ENCODE measurements at regions not wholly inside any gene's neighbourhood (a gene's known extent, or its start where the extent isn't known, plus 50 kb on each side); places are given as distances from the start of the nearest gene placed in this dataset.
"Not testable (repeated sequence)": the region's sequence is repeated elsewhere in the genome, so short reads cannot be mapped to it uniquely, and the experiment has no call there.

DNA sequence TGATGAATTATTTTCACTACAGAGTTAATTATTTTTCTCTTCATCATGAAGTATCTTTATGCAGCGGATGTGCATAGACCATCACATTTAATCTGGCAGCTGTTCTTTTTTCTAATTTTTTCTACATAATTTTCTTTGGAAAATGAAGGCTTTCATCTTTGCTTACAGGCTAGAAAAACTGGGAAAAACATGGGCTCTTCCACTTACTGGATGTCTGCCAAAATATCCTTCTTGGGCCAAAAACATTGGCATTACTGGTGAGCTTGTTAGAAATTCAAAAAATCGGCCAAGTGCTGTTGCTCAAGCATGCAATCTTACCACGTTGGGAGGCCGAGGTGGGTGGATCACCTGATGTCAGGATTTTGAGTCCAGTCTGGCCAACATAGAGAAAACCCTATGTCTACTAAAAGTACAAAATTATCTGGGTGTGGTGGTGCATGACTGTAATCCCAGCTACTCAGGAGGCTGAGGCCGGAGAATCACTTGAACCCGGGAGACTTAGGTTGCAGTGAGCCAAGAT, 176.8 kb downstream of the ZNF737 start:
- peaks cover 15% of the 10 kb centered on the region for H3K9me3 ChIP-seq (replicated peaks; ENCODE audit: control insufficient read depth, low read depth, low read length)
- no peaks in the 10 kb centered on the region for H3K4me1 ChIP-seq (ENCODE audit: control insufficient read depth, insufficient read depth, low read length)
- no peaks in the 10 kb centered on the region for H3K36me3 ChIP-seq (ENCODE audit: control insufficient read depth, insufficient read depth, low read length)
- H3K4me3 ChIP-seq (ENCODE audit: low read length), result no peak overlapping the region
- DNase-seq, result no peak
- H3K27ac ChIP-seq (ENCODE audit: low read length), result no peak overlapping the region
- H3K27me3 ChIP-seq (ENCODE audit: control insufficient read depth, insufficient read depth, low read length), result no peaks in the 10 kb centered on the region
- WGBS (ENCODE audit: insufficient coverage), result 81% methylated on average over 3 of the region's 6 CpGs

DNA sequence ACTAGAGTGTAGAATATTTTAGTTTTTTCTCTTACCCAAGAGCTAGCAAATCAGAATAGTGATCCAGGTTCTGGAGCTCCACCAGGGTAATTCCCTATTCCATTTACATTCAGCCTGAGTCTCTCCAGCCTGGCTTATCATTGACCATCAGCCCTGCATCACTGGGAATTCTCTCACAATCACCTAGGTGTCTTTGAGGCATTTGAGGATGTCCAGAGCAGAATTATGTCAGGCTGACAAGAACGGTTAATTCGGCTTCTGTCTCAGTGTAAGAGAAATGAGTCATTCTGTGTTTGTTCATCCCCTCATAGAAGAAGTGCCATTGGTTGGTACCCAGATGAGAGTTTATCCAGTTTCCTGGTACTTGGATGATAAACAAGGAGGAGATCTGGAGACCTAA, 180.5 kb downstream of the ZNF737 start:
- no peaks in the 10 kb centered on the region for H3K27me3 ChIP-seq (ENCODE audit: control insufficient read depth, insufficient read depth, low read length)
- H3K4me3 ChIP-seq (ENCODE audit: low read length), result no peak overlapping the region
- no peaks in the 10 kb centered on the region for H3K9me3 ChIP-seq (replicated peaks; ENCODE audit: control insufficient read depth, low read depth, low read length)
- H3K27ac ChIP-seq (ENCODE audit: low read length), result no peak overlapping the region
- H3K4me1 ChIP-seq (ENCODE audit: control insufficient read depth, insufficient read depth, low read length), result no peaks in the 10 kb centered on the region
- no peak for DNase-seq
- WGBS (ENCODE audit: insufficient coverage), result no CpG with 5 or more reads among the region's 2 CpGs
- no peaks in the 10 kb centered on the region for H3K36me3 ChIP-seq (ENCODE audit: control insufficient read depth, insufficient read depth, low read length)

DNA sequence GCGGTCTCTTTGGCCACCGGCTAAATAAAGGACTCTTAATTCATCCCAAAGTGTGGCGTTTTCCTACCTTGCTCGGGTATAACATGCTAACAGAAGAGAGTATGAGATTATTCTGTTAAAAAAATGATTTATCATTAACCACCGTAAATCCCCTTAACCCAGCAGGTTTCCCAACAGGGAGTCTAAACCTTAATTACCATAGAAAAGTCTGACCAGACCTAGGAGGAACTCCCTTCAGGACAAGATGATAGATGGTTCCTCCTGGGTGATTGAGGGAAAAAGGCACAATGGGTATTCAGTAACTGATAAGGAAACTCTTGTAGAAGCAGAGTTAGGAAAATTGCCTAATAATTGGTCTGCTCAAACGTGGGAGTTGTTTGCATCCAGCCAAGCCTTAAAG, 193.7 kb downstream of the ZNF737 start:
- WGBS (ENCODE audit: insufficient coverage), result no CpG with 5 or more reads among the region's 6 CpGs
- Histone ChIP-seq H3K27me3 (ENCODE audit: control insufficient read depth, insufficient read depth, low read length) (no peaks in the 10 kb centered on the region), H3K27ac (ENCODE audit: low read length) (no peak overlapping the region), H3K36me3 (ENCODE audit: control insufficient read depth, insufficient read depth, low read length) (no peaks in the 10 kb centered on the region), H3K4me3 (ENCODE audit: low read length) (no peak overlapping the region), H3K4me1 (ENCODE audit: control insufficient read depth, insufficient read depth, low read length) (no peaks in the 10 kb centered on the region), H3K9me3 (replicated peaks; ENCODE audit: control insufficient read depth, low read depth, low read length) (no peaks in the 10 kb centered on the region)
- no peak for DNase-seq

DNA sequence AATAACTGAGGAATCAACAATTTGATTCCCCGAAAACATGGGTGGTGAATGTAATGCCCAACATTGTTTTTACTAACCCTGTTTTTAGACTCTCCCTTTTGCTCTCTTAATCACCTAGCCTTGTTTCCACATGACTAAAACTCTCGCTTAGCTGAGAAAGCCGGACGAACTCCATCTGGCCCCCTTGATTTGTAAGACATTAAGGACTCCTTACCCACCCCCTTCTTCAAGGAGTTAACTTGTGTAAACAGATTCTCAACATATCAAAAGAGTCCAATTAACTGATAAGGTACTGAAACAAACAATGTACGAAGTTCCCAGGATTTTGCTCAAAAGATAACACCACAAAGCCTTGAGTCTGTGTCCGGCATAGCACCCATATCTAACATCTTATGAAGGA, 194.3 kb downstream of the ZNF737 start:
- H3K27ac ChIP-seq (ENCODE audit: low read length); H3K9me3 ChIP-seq (replicated peaks; ENCODE audit: control insufficient read depth, low read depth, low read length); H3K27me3 ChIP-seq (ENCODE audit: control insufficient read depth, insufficient read depth, low read length); H3K4me3 ChIP-seq (ENCODE audit: low read length); H3K4me1 ChIP-seq (ENCODE audit: control insufficient read depth, insufficient read depth, low read length); DNase-seq; H3K36me3 ChIP-seq (ENCODE audit: control insufficient read depth, insufficient read depth, low read length): not testable (repeated sequence)
- WGBS (ENCODE audit: insufficient coverage), result no CpG with 5 or more reads among the region's 6 CpGs

DNA sequence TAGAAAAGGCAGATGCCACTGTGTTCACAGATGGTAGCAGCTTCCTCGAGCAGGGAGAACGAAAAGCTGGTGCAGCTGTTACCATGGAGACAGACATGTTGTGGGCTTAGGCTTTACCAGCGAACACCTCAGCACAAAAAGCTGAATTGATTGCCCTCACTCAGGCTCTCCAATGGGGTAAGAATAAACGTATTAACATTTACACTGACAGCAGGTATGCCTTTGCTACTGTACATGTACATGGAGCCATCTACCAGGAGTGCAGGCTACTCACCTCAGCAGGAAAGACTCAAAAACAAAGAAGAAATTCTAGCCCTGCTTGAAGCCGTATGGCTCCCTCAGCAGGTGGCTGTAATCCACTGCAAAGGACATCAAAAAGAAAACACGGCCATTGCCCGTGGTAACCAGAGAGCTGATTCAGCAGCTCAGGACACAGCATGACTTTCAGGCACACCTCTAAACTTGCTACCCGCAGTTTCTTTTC, 197.7 kb downstream of the ZNF737 start:
- WGBS (ENCODE audit: insufficient coverage), result 24% methylated on average over 6 of the region's 8 CpGs
- Histone ChIP-seq H3K27ac (ENCODE audit: low read length) (no peak overlapping the region), H3K27me3 (ENCODE audit: control insufficient read depth, insufficient read depth, low read length) (no peaks in the 10 kb centered on the region), H3K9me3 (replicated peaks; ENCODE audit: control insufficient read depth, low read depth, low read length) (no peaks in the 10 kb centered on the region), H3K4me1 (ENCODE audit: control insufficient read depth, insufficient read depth, low read length) (no peaks in the 10 kb centered on the region), H3K36me3 (ENCODE audit: control insufficient read depth, insufficient read depth, low read length) (no peaks in the 10 kb centered on the region), H3K4me3 (ENCODE audit: low read length) (no peak overlapping the region)
- DNase-seq, result peak; percentile 12

DNA sequence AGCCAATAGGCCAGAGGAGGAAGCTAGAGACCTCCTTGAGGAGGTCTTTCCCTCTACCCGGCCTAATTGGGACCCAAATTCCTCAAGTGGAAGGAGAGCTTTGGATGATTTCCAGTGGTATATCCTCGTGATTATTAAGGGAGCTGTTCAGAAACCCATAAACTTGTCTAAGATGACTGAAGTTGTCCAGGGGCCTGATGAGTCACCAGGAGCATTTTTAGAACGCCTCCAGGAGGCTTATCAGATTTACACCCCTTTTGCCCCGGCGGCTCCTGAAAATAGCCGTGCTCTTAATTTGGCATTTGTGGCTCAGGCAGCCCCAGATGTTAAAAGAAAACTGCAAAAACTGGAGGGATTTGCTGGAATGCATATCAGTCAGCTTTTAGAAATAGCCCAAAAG, 198.1 kb downstream of the ZNF486 start:
- Histone ChIP-seq H3K36me3 (ENCODE audit: control insufficient read depth, insufficient read depth, low read length) (no peaks in the 10 kb centered on the region), H3K9me3 (replicated peaks; ENCODE audit: control insufficient read depth, low read depth, low read length) (no peaks in the 10 kb centered on the region), H3K4me3 (ENCODE audit: low read length) (no peak overlapping the region), H3K27ac (ENCODE audit: low read length) (no peak overlapping the region), H3K27me3 (ENCODE audit: control insufficient read depth, insufficient read depth, low read length) (no peaks in the 10 kb centered on the region), H3K4me1 (ENCODE audit: control insufficient read depth, insufficient read depth, low read length) (no peaks in the 10 kb centered on the region)
- DNase-seq, result no peak
- WGBS (ENCODE audit: insufficient coverage), result 21% methylated on average over 3 of the region's 6 CpGs

DNA sequence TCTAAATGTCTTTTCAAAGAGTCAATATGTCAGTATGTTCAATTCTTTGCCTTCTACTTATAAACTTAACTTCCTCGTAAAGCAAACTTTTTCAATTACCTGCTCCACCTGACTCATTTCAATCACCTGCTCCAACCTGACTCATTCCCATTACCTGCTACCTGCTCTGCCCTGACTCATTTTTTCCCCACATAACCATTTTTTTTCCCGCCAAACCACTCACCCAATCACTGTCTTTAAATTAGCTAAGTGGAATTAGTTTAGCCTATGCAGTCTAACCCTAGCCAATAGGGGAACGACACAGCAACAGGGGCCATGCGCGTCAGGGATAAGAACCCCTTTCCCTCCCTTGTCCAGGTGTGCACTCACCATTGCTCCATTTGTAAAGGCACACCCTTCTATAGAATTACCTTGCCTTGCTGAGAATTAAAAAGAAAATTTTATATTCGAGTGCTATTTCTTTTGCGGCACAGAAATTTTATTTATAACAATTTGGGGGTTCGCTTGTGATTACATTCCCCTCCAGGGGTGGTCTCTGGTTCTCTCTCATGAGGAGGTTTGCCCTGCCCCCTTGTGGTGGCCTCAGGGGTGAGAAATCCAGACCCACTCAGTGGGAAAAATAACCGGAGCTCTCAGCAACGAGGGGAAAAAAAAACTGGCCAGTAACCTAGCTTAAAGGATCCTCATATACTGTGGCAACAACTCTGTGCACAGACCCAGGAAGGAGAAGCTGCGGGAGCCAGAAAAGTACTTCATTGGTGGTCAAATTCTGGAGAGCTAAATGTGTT, 193.1 kb downstream of the ZNF486 start:
- Histone ChIP-seq H3K4me1 (ENCODE audit: control insufficient read depth, insufficient read depth, low read length) (no peaks in the 10 kb centered on the region), H3K27ac (ENCODE audit: low read length) (no peak overlapping the region), H3K4me3 (ENCODE audit: low read length) (no peak overlapping the region), H3K27me3 (ENCODE audit: control insufficient read depth, insufficient read depth, low read length) (no peaks in the 10 kb centered on the region), H3K9me3 (replicated peaks; ENCODE audit: control insufficient read depth, low read depth, low read length) (no peaks in the 10 kb centered on the region), H3K36me3 (ENCODE audit: control insufficient read depth, insufficient read depth, low read length) (no peaks in the 10 kb centered on the region)
- DNase-seq, result no peak
- WGBS (ENCODE audit: insufficient coverage), result 70% methylated on average over 3 of the region's 11 CpGs

DNA sequence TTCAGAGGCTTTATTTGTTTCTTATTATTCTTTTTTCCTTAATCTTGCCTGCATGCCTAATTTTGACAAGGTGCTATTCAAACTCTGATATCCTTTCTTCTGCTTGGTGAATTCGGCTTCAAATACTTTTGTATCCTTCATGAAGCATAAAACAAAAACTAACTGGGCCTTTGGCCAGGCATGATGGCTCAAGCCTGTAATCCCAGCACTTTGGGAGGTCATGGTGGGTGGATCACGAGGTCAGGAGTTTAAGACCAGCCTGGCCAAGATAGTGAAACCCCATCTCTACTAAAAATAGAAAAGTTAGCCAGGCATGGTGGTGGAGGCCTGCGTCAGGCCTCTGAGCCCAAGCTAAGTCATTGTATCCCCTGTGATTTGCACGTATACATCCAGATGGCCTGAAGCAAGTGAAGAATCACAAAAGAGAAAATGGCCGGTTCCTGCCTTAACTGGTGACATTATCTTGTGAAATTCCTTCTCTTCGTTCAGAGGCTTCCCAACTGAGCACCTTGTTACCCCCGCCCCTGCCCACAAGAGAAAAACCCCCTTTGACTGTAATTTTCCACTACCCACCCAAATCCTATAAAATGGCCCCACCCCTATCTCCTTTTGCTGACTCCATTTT, 191.9 kb downstream of the ZNF486 start:
- not testable (repeated sequence) for H3K9me3 ChIP-seq (replicated peaks; ENCODE audit: control insufficient read depth, low read depth, low read length); DNase-seq; H3K36me3 ChIP-seq (ENCODE audit: control insufficient read depth, insufficient read depth, low read length); H3K4me1 ChIP-seq (ENCODE audit: control insufficient read depth, insufficient read depth, low read length); H3K27ac ChIP-seq (ENCODE audit: low read length); H3K27me3 ChIP-seq (ENCODE audit: control insufficient read depth, insufficient read depth, low read length); H3K4me3 ChIP-seq (ENCODE audit: low read length)
- 57% methylated on average over 5 of the region's 7 CpGs for WGBS (ENCODE audit: insufficient coverage)

DNA sequence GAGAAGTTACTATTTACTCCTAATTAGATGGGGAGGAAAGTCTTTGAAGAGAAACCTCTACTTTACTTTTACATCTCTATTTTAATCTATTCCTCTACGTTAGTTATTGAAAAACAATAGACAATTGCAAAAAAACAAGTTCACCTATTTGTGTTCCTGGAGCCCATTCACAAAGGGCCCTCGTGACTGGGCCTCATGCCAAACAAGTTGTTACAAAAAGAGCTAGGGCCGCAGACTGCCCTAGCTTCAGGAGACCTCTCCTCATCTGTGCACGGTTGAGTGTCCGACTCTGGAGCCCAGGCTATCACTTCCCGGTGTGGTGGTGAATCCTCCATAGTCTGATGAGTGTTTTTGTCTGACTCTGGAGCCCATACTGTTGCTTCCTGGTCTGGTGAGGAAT, 190.9 kb downstream of the ZNF486 start:
- Histone ChIP-seq H3K27me3 (ENCODE audit: control insufficient read depth, insufficient read depth, low read length) (no peaks in the 10 kb centered on the region), H3K4me3 (ENCODE audit: low read length) (no peak overlapping the region), H3K36me3 (ENCODE audit: control insufficient read depth, insufficient read depth, low read length) (no peaks in the 10 kb centered on the region), H3K9me3 (replicated peaks; ENCODE audit: control insufficient read depth, low read depth, low read length) (no peaks in the 10 kb centered on the region), H3K27ac (ENCODE audit: low read length) (no peak overlapping the region), H3K4me1 (ENCODE audit: control insufficient read depth, insufficient read depth, low read length) (no peaks in the 10 kb centered on the region)
- WGBS (ENCODE audit: insufficient coverage), result no CpG with 5 or more reads among the region's 6 CpGs
- DNase-seq, result no peak

DNA sequence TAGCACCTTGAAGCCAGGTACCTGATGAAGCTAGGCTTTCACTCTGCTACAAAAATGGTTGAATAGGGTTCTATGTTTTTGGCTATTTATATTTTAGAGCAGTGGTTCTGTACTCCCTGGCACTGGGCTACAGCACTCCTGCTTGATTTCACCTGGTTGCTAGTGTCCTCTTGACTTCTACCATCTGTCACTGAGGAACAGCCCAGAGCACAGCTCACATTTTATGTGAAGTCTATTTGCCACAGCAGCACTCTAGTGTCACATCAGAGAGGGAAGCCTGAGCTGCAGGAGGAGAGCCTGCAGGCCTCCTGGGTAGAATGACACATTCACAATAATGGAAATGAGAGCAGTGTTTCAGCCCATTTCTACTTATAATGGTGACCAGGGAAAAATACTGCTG, 184.2 kb downstream of the ZNF486 start:
- Histone ChIP-seq H3K27me3 (ENCODE audit: control insufficient read depth, insufficient read depth, low read length) (no peaks in the 10 kb centered on the region), H3K27ac (ENCODE audit: low read length) (no peak overlapping the region), H3K4me1 (ENCODE audit: control insufficient read depth, insufficient read depth, low read length) (no peaks in the 10 kb centered on the region), H3K36me3 (ENCODE audit: control insufficient read depth, insufficient read depth, low read length) (no peaks in the 10 kb centered on the region), H3K4me3 (ENCODE audit: low read length) (no peak overlapping the region), H3K9me3 (replicated peaks; ENCODE audit: control insufficient read depth, low read depth, low read length) (no peaks in the 10 kb centered on the region)
- no peak for DNase-seq
